Liver (tissue), 8 donors: ENCODE measurements at regions not wholly inside any gene's neighbourhood (a gene's known extent, or its start where the extent isn't known, plus 50 kb on each side); places are given as distances from the start of the nearest gene placed in this dataset.

Source experiments
- DNase-seq: peaks from one replicate; pipeline ENCODE4 v3.0.0-alpha.2; 2017; ENCODE audit warnings: low spot score
- H3K27ac ChIP-seq, 2 donors: one replicate each; pipeline ENCODE4 v1.7.0; 2013; ENCODE audit warnings: inconsistent platforms in 2 of 2, low read length in 2 of 2, control low read depth in 1 of 2, low read depth in 1 of 2, mild to moderate bottlenecking in 1 of 2
- H3K27me3 ChIP-seq, 4 donors: one replicate each; pipeline versions ENCODE4 v1.6.1 to v1.7.0; 2013; ENCODE audit warnings: low read length in 3 of 4, inconsistent platforms in 1 of 4, mild to moderate bottlenecking in 1 of 4, moderate library complexity in 1 of 4; ENCODE audit not compliant: control insufficient read depth in 4 of 4, insufficient read depth in 4 of 4
- H3K36me3 ChIP-seq, 4 donors: one replicate each; pipeline versions ENCODE4 v1.6.1 to v1.7.0; 2013; ENCODE audit warnings: low read length in 3 of 4, mild to moderate bottlenecking in 3 of 4, low read depth in 1 of 4, moderate library complexity in 1 of 4; ENCODE audit not compliant: control insufficient read depth in 4 of 4, insufficient read depth in 3 of 4
- H3K4me1 ChIP-seq, 4 donors: one replicate each; pipeline versions ENCODE4 v1.6.1 to v1.7.0; 2013; ENCODE audit warnings: low read length in 3 of 4, mild to moderate bottlenecking in 3 of 4, moderate library complexity in 1 of 4; ENCODE audit not compliant: control insufficient read depth in 4 of 4, insufficient read depth in 4 of 4
- H3K4me3 ChIP-seq, 3 donors: one replicate each; pipeline versions ENCODE4 v1.6.1 to v1.7.0; 2013; ENCODE audit warnings: low read length in 3 of 3, control low read depth in 1 of 3, low read depth in 1 of 3, mild to moderate bottlenecking in 1 of 3
- H3K9ac ChIP-seq, 2 donors: one replicate each; pipeline ENCODE4 v1.7.0; 2013; ENCODE audit warnings: low read length in 2 of 2, mild to moderate bottlenecking in 2 of 2, moderate library complexity in 2 of 2, control low read depth in 1 of 2, low read depth in 1 of 2
- H3K9me3 ChIP-seq, 4 donors: one replicate each; pipeline versions ENCODE4 v1.6.1 to v1.7.0; 2013; ENCODE audit warnings: low read length in 3 of 4; ENCODE audit not compliant: control insufficient read depth in 4 of 4
- FOXA1 ChIP-seq: IDR thresholded peaks from 2 replicates; pipeline ENCODE4 v1.6.1; 2016; ENCODE audit warnings: antibody characterized with exemption
- FOXA2 ChIP-seq: IDR thresholded peaks from 2 replicates; pipeline ENCODE4 v1.6.1; 2016; ENCODE audit warnings: antibody characterized with exemption
- GABPA ChIP-seq, 2 donors: IDR thresholded peaks in 1 of 2; conservative IDR thresholded peaks in 1 of 2; 2 replicates each; pipeline ENCODE4 v1.6.1; 2016; ENCODE audit warnings: antibody characterized with exemption in 2 of 2, mild to moderate bottlenecking in 1 of 2, moderate library complexity in 1 of 2
- HNF4A ChIP-seq, 2 donors: conservative IDR thresholded peaks; 2 replicates each; pipeline ENCODE4 v1.6.1; 2016; ENCODE audit warnings: antibody characterized with exemption in 2 of 2, mild to moderate bottlenecking in 2 of 2
- HNF4G ChIP-seq: IDR thresholded peaks from 2 replicates; pipeline ENCODE4 v1.6.1; 2016; ENCODE audit warnings: antibody characterized with exemption
- JUND ChIP-seq, 2 donors: IDR thresholded peaks; 2 replicates each; pipeline ENCODE4 v1.6.1; 2016; ENCODE audit warnings: antibody characterized with exemption in 2 of 2
- NR2F2 ChIP-seq: IDR thresholded peaks from 2 replicates; pipeline ENCODE4 v1.6.1; 2016; ENCODE audit warnings: antibody characterized with exemption
- RAD21 ChIP-seq, 2 donors: IDR thresholded peaks; 2 replicates each; pipeline ENCODE4 v1.6.1; 2016; ENCODE audit warnings: antibody characterized with exemption in 2 of 2, mild to moderate bottlenecking in 2 of 2
- RXRA ChIP-seq, 2 donors: IDR thresholded peaks; 2 replicates each; pipeline ENCODE4 v1.6.1; 2017 to 2018; ENCODE audit warnings: antibody characterized with exemption in 2 of 2, mild to moderate bottlenecking in 1 of 2
- SP1 ChIP-seq: IDR thresholded peaks from 2 replicates; pipeline ENCODE4 v1.6.1; 2018; ENCODE audit warnings: antibody characterized with exemption, mild to moderate bottlenecking
- TAF1 ChIP-seq: conservative IDR thresholded peaks from 2 replicates; pipeline ENCODE4 v1.6.1; 2016; ENCODE audit warnings: antibody characterized with exemption, mild to moderate bottlenecking
- YY1 ChIP-seq: IDR thresholded peaks from 2 replicates; pipeline ENCODE4 v1.6.1; 2016; ENCODE audit warnings: antibody characterized with exemption, mild to moderate bottlenecking
- WGBS: extraction: QIAGEN DNeasy Blood & Tissue Kit; methylation state at CpG from one replicate; pipeline ENCODE4 v1.1.7; 2013; 5-methylcytosine and 5-hydroxymethylcytosine counted together
- TF ChIP-seq, protein P1 (sequence below): IDR thresholded peaks from 2 replicates; pipeline ENCODE4 v1.6.1; 2016; ENCODE audit warnings: antibody characterized with exemption, mild to moderate bottlenecking
- TF ChIP-seq, protein P2 (sequence below): fragments of 150-350 bp; IDR thresholded peaks from 2 replicates; pipeline ENCODE4 v1.5.1; 2017; ENCODE audit warnings: improper control_type of control experiment, low read depth, low read length; ENCODE audit not compliant: missing input control
- TF ChIP-seq, protein P3 (sequence below): IDR thresholded peaks from 2 replicates; pipeline ENCODE4 v1.6.1; 2016; ENCODE audit warnings: antibody characterized with exemption
- TF ChIP-seq, protein P4 (sequence below): IDR thresholded peaks from 2 replicates; pipeline ENCODE4 v1.6.1; 2016; ENCODE audit warnings: antibody characterized with exemption
- donor health status: healthy.
- donor health status: healthy.
- donor health status: healthy.
- donor health status: healthy.
- donor health status: healthy.

DNA sequence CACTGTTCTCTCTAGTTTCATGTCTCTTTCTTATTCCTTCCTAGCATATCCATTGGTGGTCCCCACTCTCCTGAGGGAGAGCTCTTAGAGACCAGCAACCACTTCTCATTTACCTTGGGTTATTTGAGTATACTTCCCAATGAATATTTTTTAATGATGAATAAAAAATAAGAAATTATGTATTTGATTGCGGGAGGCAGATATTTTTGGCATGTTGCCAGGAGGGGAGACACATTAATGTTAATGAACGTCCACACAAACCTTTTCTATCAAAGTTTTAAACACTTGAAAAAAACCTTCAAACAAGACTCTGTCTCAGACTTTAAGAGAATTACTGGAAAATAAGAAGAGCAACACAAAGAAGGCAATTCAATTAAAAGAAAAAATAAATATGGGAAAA is 260.6 kb upstream of the MAGI2 start:
- Histone ChIP-seq H3K4me3 (no peak overlapping the region), H3K36me3 (no peaks in the 10 kb centered on the region), H3K27me3 (no peaks in the 10 kb centered on the region), H3K4me1 (no peaks in the 10 kb centered on the region), H3K9me3 (no peaks in the 10 kb centered on the region), H3K27ac (no peak overlapping the region), H3K9ac (no peak overlapping the region)
- no peak for DNase-seq
- WGBS, result 87% methylated on average over 2 of the region's 2 CpGs
- TF ChIP-seq HNF4G, result no peak
- no peak for TF ChIP-seq RAD21 (IDR thresholded peaks at IDR 0.05)
- TF ChIP-seq YY1, result no peak
- no peak for TF ChIP-seq RXRA (IDR thresholded peaks at IDR 0.05)
- no peak for TF ChIP-seq TAF1
- TF ChIP-seq GABPA (IDR thresholded peaks at IDR 0.05 in 1 of 2, conservative IDR thresholded peaks at IDR 0.05 in 1 of 2), result no peak
- TF ChIP-seq, protein P1, sequence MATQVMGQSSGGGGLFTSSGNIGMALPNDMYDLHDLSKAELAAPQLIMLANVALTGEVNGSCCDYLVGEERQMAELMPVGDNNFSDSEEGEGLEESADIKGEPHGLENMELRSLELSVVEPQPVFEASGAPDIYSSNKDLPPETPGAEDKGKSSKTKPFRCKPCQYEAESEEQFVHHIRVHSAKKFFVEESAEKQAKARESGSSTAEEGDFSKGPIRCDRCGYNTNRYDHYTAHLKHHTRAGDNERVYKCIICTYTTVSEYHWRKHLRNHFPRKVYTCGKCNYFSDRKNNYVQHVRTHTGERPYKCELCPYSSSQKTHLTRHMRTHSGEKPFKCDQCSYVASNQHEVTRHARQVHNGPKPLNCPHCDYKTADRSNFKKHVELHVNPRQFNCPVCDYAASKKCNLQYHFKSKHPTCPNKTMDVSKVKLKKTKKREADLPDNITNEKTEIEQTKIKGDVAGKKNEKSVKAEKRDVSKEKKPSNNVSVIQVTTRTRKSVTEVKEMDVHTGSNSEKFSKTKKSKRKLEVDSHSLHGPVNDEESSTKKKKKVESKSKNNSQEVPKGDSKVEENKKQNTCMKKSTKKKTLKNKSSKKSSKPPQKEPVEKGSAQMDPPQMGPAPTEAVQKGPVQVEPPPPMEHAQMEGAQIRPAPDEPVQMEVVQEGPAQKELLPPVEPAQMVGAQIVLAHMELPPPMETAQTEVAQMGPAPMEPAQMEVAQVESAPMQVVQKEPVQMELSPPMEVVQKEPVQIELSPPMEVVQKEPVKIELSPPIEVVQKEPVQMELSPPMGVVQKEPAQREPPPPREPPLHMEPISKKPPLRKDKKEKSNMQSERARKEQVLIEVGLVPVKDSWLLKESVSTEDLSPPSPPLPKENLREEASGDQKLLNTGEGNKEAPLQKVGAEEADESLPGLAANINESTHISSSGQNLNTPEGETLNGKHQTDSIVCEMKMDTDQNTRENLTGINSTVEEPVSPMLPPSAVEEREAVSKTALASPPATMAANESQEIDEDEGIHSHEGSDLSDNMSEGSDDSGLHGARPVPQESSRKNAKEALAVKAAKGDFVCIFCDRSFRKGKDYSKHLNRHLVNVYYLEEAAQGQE, result no peak
- TF ChIP-seq NR2F2, result no peak
- TF ChIP-seq SP1, result no peak
- TF ChIP-seq, protein P2, sequence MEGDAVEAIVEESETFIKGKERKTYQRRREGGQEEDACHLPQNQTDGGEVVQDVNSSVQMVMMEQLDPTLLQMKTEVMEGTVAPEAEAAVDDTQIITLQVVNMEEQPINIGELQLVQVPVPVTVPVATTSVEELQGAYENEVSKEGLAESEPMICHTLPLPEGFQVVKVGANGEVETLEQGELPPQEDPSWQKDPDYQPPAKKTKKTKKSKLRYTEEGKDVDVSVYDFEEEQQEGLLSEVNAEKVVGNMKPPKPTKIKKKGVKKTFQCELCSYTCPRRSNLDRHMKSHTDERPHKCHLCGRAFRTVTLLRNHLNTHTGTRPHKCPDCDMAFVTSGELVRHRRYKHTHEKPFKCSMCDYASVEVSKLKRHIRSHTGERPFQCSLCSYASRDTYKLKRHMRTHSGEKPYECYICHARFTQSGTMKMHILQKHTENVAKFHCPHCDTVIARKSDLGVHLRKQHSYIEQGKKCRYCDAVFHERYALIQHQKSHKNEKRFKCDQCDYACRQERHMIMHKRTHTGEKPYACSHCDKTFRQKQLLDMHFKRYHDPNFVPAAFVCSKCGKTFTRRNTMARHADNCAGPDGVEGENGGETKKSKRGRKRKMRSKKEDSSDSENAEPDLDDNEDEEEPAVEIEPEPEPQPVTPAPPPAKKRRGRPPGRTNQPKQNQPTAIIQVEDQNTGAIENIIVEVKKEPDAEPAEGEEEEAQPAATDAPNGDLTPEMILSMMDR, result no peak
- no peak for TF ChIP-seq FOXA2
- no peak for TF ChIP-seq HNF4A (conservative IDR thresholded peaks at IDR 0.05)
- TF ChIP-seq, protein P3, sequence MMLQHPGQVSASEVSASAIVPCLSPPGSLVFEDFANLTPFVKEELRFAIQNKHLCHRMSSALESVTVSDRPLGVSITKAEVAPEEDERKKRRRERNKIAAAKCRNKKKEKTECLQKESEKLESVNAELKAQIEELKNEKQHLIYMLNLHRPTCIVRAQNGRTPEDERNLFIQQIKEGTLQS, result no peak
- TF ChIP-seq, protein P4, sequence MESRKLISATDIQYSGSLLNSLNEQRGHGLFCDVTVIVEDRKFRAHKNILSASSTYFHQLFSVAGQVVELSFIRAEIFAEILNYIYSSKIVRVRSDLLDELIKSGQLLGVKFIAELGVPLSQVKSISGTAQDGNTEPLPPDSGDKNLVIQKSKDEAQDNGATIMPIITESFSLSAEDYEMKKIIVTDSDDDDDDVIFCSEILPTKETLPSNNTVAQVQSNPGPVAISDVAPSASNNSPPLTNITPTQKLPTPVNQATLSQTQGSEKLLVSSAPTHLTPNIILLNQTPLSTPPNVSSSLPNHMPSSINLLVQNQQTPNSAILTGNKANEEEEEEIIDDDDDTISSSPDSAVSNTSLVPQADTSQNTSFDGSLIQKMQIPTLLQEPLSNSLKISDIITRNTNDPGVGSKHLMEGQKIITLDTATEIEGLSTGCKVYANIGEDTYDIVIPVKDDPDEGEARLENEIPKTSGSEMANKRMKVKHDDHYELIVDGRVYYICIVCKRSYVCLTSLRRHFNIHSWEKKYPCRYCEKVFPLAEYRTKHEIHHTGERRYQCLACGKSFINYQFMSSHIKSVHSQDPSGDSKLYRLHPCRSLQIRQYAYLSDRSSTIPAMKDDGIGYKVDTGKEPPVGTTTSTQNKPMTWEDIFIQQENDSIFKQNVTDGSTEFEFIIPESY, result no peak
- TF ChIP-seq JUND (IDR thresholded peaks at IDR 0.05), result no peak
- no peak for TF ChIP-seq FOXA1

DNA sequence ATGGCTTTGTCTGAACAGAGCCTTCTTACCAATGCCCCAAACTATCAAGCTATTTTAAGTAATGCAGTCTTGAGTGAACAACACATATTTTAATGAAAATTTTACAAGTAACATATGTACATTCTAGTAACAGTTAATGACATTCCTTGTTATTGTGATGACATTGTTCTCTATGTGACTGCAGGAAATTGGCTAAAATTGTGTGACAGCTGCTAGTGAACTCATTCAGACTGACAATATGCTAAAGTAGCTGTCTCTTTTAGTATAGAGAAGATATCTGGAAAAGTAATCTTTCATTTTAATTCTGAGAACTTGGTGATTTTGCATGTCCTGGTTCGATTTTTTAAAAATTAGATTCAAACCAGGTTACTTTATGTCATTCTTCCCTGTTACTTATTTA is 259.8 kb upstream of the MAGI2 start:
- TF ChIP-seq, protein P2, result no peak
- TF ChIP-seq, protein P1, result no peak
- TF ChIP-seq TAF1, result no peak
- TF ChIP-seq FOXA1, result no peak
- TF ChIP-seq RAD21 (IDR thresholded peaks at IDR 0.05), result no peak
- no peak for TF ChIP-seq GABPA (IDR thresholded peaks at IDR 0.05 in 1 of 2, conservative IDR thresholded peaks at IDR 0.05 in 1 of 2)
- TF ChIP-seq NR2F2, result no peak
- TF ChIP-seq, protein P4, result no peak
- no peak for TF ChIP-seq HNF4A (conservative IDR thresholded peaks at IDR 0.05)
- H3K9ac ChIP-seq, result no peak overlapping the region
- DNase-seq, result no peak
- no peak overlapping the region for H3K4me3 ChIP-seq
- no peaks in the 10 kb centered on the region for H3K4me1 ChIP-seq
- no peaks in the 10 kb centered on the region for H3K9me3 ChIP-seq
- no peaks in the 10 kb centered on the region for H3K27me3 ChIP-seq
- no peaks in the 10 kb centered on the region for H3K36me3 ChIP-seq
- WGBS, result 25% methylated on average over 1 of the region's 1 CpG
- H3K27ac ChIP-seq, result no peak overlapping the region
